Liver (tissue), 8 donors: ENCODE measurements at regions not wholly inside any gene's neighbourhood (a gene's known extent, or its start where the extent isn't known, plus 50 kb on each side); places are given as distances from the start of the nearest gene placed in this dataset.

Source experiments
- DNase-seq: peaks from one replicate; pipeline ENCODE4 v3.0.0-alpha.2; 2017; ENCODE audit warnings: low spot score
- H3K27ac ChIP-seq, 2 donors: one replicate each; pipeline ENCODE4 v1.7.0; 2013; ENCODE audit warnings: inconsistent platforms in 2 of 2, low read length in 2 of 2, control low read depth in 1 of 2, low read depth in 1 of 2, mild to moderate bottlenecking in 1 of 2
- H3K27me3 ChIP-seq, 4 donors: one replicate each; pipeline versions ENCODE4 v1.6.1 to v1.7.0; 2013; ENCODE audit warnings: low read length in 3 of 4, inconsistent platforms in 1 of 4, mild to moderate bottlenecking in 1 of 4, moderate library complexity in 1 of 4; ENCODE audit not compliant: control insufficient read depth in 4 of 4, insufficient read depth in 4 of 4
- H3K36me3 ChIP-seq, 4 donors: one replicate each; pipeline versions ENCODE4 v1.6.1 to v1.7.0; 2013; ENCODE audit warnings: low read length in 3 of 4, mild to moderate bottlenecking in 3 of 4, low read depth in 1 of 4, moderate library complexity in 1 of 4; ENCODE audit not compliant: control insufficient read depth in 4 of 4, insufficient read depth in 3 of 4
- H3K4me1 ChIP-seq, 4 donors: one replicate each; pipeline versions ENCODE4 v1.6.1 to v1.7.0; 2013; ENCODE audit warnings: low read length in 3 of 4, mild to moderate bottlenecking in 3 of 4, moderate library complexity in 1 of 4; ENCODE audit not compliant: control insufficient read depth in 4 of 4, insufficient read depth in 4 of 4
- H3K4me3 ChIP-seq, 3 donors: one replicate each; pipeline versions ENCODE4 v1.6.1 to v1.7.0; 2013; ENCODE audit warnings: low read length in 3 of 3, control low read depth in 1 of 3, low read depth in 1 of 3, mild to moderate bottlenecking in 1 of 3
- H3K9ac ChIP-seq, 2 donors: one replicate each; pipeline ENCODE4 v1.7.0; 2013; ENCODE audit warnings: low read length in 2 of 2, mild to moderate bottlenecking in 2 of 2, moderate library complexity in 2 of 2, control low read depth in 1 of 2, low read depth in 1 of 2
- H3K9me3 ChIP-seq, 4 donors: one replicate each; pipeline versions ENCODE4 v1.6.1 to v1.7.0; 2013; ENCODE audit warnings: low read length in 3 of 4; ENCODE audit not compliant: control insufficient read depth in 4 of 4
- ATF3 ChIP-seq: IDR thresholded peaks from 2 replicates; pipeline ENCODE4 v1.6.1; 2016; ENCODE audit warnings: antibody characterized with exemption
- CTCF ChIP-seq: fragments of 150-350 bp; IDR thresholded peaks from 2 replicates; pipeline ENCODE4 v1.5.1; 2017; ENCODE audit warnings: improper control_type of control experiment, low read depth, low read length; ENCODE audit not compliant: missing input control
- EGR1 ChIP-seq, 2 donors: IDR thresholded peaks; 2 replicates each; pipeline ENCODE4 v1.6.1; 2016 to 2018; ENCODE audit warnings: antibody characterized with exemption in 2 of 2, low read depth in 2 of 2
- FOXA1 ChIP-seq: IDR thresholded peaks from 2 replicates; pipeline ENCODE4 v1.6.1; 2016; ENCODE audit warnings: antibody characterized with exemption
- FOXA2 ChIP-seq: IDR thresholded peaks from 2 replicates; pipeline ENCODE4 v1.6.1; 2016; ENCODE audit warnings: antibody characterized with exemption
- GABPA ChIP-seq, 2 donors: IDR thresholded peaks in 1 of 2; conservative IDR thresholded peaks in 1 of 2; 2 replicates each; pipeline ENCODE4 v1.6.1; 2016; ENCODE audit warnings: antibody characterized with exemption in 2 of 2, mild to moderate bottlenecking in 1 of 2, moderate library complexity in 1 of 2
- HNF4A ChIP-seq, 2 donors: conservative IDR thresholded peaks; 2 replicates each; pipeline ENCODE4 v1.6.1; 2016; ENCODE audit warnings: antibody characterized with exemption in 2 of 2, mild to moderate bottlenecking in 2 of 2
- HNF4G ChIP-seq: IDR thresholded peaks from 2 replicates; pipeline ENCODE4 v1.6.1; 2016; ENCODE audit warnings: antibody characterized with exemption
- JUND ChIP-seq, 2 donors: IDR thresholded peaks; 2 replicates each; pipeline ENCODE4 v1.6.1; 2016; ENCODE audit warnings: antibody characterized with exemption in 2 of 2
- MAX ChIP-seq: IDR thresholded peaks from 2 replicates; pipeline ENCODE4 v1.6.1; 2016; ENCODE audit warnings: antibody characterized with exemption
- NR2F2 ChIP-seq: IDR thresholded peaks from 2 replicates; pipeline ENCODE4 v1.6.1; 2016; ENCODE audit warnings: antibody characterized with exemption
- RAD21 ChIP-seq, 2 donors: IDR thresholded peaks; 2 replicates each; pipeline ENCODE4 v1.6.1; 2016; ENCODE audit warnings: antibody characterized with exemption in 2 of 2, mild to moderate bottlenecking in 2 of 2
- REST ChIP-seq: IDR thresholded peaks from 2 replicates; pipeline ENCODE4 v1.6.1; 2016; ENCODE audit warnings: antibody characterized with exemption, mild to moderate bottlenecking
- RXRA ChIP-seq, 2 donors: IDR thresholded peaks; 2 replicates each; pipeline ENCODE4 v1.6.1; 2017 to 2018; ENCODE audit warnings: antibody characterized with exemption in 2 of 2, mild to moderate bottlenecking in 1 of 2
- SP1 ChIP-seq: IDR thresholded peaks from 2 replicates; pipeline ENCODE4 v1.6.1; 2018; ENCODE audit warnings: antibody characterized with exemption, mild to moderate bottlenecking
- TAF1 ChIP-seq: conservative IDR thresholded peaks from 2 replicates; pipeline ENCODE4 v1.6.1; 2016; ENCODE audit warnings: antibody characterized with exemption, mild to moderate bottlenecking
- YY1 ChIP-seq: IDR thresholded peaks from 2 replicates; pipeline ENCODE4 v1.6.1; 2016; ENCODE audit warnings: antibody characterized with exemption, mild to moderate bottlenecking
- ZBTB33 ChIP-seq: IDR thresholded peaks from 2 replicates; pipeline ENCODE4 v1.6.1; 2016; ENCODE audit warnings: antibody characterized with exemption
- WGBS: extraction: QIAGEN DNeasy Blood & Tissue Kit; methylation state at CpG from one replicate; pipeline ENCODE4 v1.1.7; 2013; 5-methylcytosine and 5-hydroxymethylcytosine counted together
- donor health status: healthy.
- donor health status: healthy.
- donor health status: healthy.
- donor health status: healthy.
- donor health status: healthy.

- TF ChIP-seq FOXA1 = no peak
- no peak for TF ChIP-seq EGR1 (IDR thresholded peaks at IDR 0.05; ENCODE audit: low read depth in 2 of 2)
- TF ChIP-seq FOXA2 = no peak
- no peak for TF ChIP-seq SP1
- no peak for TF ChIP-seq JUND (IDR thresholded peaks at IDR 0.05)
Observed at GRCh38 chr2:236867441-236868260, 218.0 kb upstream of the COPS8 start (continued).

- no peak overlapping the region for H3K27ac ChIP-seq
- no peak for DNase-seq
- TF ChIP-seq ATF3 (no peak), YY1 (no peak), MAX (no peak), CTCF (no peak), TAF1 (no peak), RAD21 (IDR thresholded peaks at IDR 0.05) (no peak), ZBTB33 (no peak), RXRA (IDR thresholded peaks at IDR 0.05) (no peak), EGR1 (IDR thresholded peaks at IDR 0.05; ENCODE audit: low read depth in 2 of 2) (no peak), HNF4G (no peak), SP1 (no peak), FOXA2 (no peak), FOXA1 (no peak), GABPA (IDR thresholded peaks at IDR 0.05 in 1 of 2, conservative IDR thresholded peaks at IDR 0.05 in 1 of 2) (no peak), JUND (IDR thresholded peaks at IDR 0.05) (no peak), NR2F2 (no peak)
Observed at GRCh38 chr2:236870370-236870769, 215.3 kb upstream of the COPS8 start.

GRCh38 chr2:236871500-236872001, 214.1 kb upstream of the COPS8 start:
- Histone ChIP-seq H3K4me1 (no peaks in the 10 kb centered on the region), H3K36me3 (no peaks in the 10 kb centered on the region), H3K9ac (no peak overlapping the region), H3K4me3 (no peak overlapping the region), H3K27me3 (no peaks in the 10 kb centered on the region), H3K27ac (peak overlapping the region; percentile 26 to 39), H3K9me3 (no peaks in the 10 kb centered on the region)
- DNase-seq = peak; percentile 27
- 65% methylated on average over 6 of the region's 6 CpGs for WGBS
- TF ChIP-seq REST (no peak), YY1 (no peak), ATF3 (no peak), HNF4A (conservative IDR thresholded peaks at IDR 0.05) (no peak), RXRA (IDR thresholded peaks at IDR 0.05) (no peak), JUND (IDR thresholded peaks at IDR 0.05) (peak in 1 of 2 donors; percentile 43), TAF1 (no peak), MAX (peak; percentile 42), ZBTB33 (no peak), SP1 (peak; percentile 23), HNF4G (no peak)

More at GRCh38 chr2:236870370-236870769, 215.3 kb upstream of the COPS8 start:
- Histone ChIP-seq H3K9me3 (no peaks in the 10 kb centered on the region), H3K36me3 (no peaks in the 10 kb centered on the region), H3K9ac (no peak overlapping the region), H3K4me3 (no peak overlapping the region), H3K27me3 (no peaks in the 10 kb centered on the region), H3K4me1 (no peaks in the 10 kb centered on the region)
- 68% methylated on average over 4 of the region's 4 CpGs for WGBS
